ENCODE measurements at regions not wholly inside any gene's neighbourhood (a gene's known extent, or its start where the extent isn't known, plus 50 kb on each side); places are given as distances from the start of the nearest gene placed in this dataset.
"Not testable (repeated sequence)": the region's sequence is repeated elsewhere in the genome, so short reads cannot be mapped to it uniquely, and the experiment has no call there.

DNA sequence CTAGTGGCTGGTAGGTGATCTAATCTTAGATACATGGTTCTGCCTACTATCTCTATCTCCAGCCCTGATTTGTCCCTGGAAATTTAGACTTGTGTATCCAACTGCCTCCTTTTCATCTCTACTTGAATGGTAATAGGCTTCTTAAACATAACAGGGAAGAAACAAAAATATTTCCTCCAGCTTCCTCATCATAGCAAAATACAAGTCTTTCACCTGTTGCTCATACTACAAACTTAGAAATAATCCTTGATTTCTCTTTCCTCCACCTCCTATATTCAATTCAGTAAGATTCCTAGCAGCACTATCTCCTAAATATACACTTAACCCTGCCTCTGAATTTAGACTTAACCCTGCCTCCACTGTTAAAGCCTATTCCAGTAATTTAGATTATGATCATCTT, 373.3 kb upstream of the ACTRT1 start:
- Histone ChIP-seq H3K4me3 (ENCODE audit: low read depth, low read length) (no peak overlapping the region), H3K36me3 (ENCODE audit: control insufficient read depth, insufficient read depth, low read length) (no peaks in the 10 kb centered on the region), H3K27me3 (ENCODE audit: control insufficient read depth, insufficient read depth, low read length) (no peaks in the 10 kb centered on the region), H3K4me1 (ENCODE audit: control insufficient read depth, insufficient read depth, low read length) (no peaks in the 10 kb centered on the region), H3K27ac (ENCODE audit: low read depth, low read length) (no peak overlapping the region), H3K9me3 (ENCODE audit: control insufficient read depth, insufficient read depth, low read length) (no peaks in the 10 kb centered on the region), H3K9ac (ENCODE audit: low read depth, low read length) (no peak overlapping the region)

DNA sequence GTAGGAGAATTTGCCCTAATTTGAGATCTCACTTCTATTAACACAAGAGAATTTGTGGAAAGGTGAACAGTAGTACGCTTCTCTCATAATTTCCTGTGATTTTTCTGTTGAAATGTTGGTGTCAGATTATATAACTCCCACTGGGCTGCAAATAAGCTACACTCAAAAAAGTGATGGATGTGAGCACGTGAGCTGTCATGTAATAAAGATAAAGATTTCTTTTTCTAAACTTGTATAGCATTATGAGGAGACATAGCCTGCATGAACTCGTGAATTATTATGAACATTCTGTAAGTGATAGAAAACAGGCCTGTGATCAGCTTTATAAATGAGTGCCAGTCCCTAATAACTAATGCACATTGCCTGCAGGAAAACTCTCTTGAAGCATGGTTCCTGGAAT, 356.6 kb upstream of the ACTRT1 start:
- Histone ChIP-seq H3K27ac (ENCODE audit: low read depth, low read length) (no peak overlapping the region), H3K36me3 (ENCODE audit: control insufficient read depth, insufficient read depth, low read length) (no peaks in the 10 kb centered on the region), H3K4me1 (ENCODE audit: control insufficient read depth, insufficient read depth, low read length) (0 out of 2 replicates have a peak, but pooled peaks cover 7% of the 10 kb centered on the region), H3K9ac (ENCODE audit: low read depth, low read length) (no peak overlapping the region), H3K9me3 (ENCODE audit: control insufficient read depth, insufficient read depth, low read length) (no peaks in the 10 kb centered on the region), H3K27me3 (ENCODE audit: control insufficient read depth, insufficient read depth, low read length) (no peaks in the 10 kb centered on the region), H3K4me3 (ENCODE audit: low read depth, low read length) (no peak overlapping the region)

DNA sequence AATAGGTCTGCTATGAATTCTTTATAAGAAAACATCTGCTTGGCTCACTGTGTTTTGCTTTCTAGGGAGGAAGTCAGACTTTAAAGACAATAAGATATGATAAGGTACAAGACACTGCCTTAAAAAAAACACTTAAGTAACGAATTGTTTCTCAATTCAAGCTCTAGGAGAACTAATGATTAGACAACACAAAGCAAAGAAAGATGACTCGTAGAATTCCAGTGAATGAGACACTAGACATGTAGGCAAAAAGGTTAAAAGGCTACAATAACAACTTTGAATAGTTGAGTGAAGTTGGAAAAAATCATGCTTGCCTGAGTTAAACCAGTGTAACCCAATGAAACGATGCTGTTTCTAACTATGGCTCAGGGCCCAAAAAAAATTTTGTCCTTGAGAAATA, 344.4 kb upstream of the ACTRT1 start:
- no peak overlapping the region for H3K9ac ChIP-seq (ENCODE audit: low read depth, low read length)
- no peaks in the 10 kb centered on the region for H3K4me1 ChIP-seq (ENCODE audit: control insufficient read depth, insufficient read depth, low read length)
- H3K27ac ChIP-seq (ENCODE audit: low read depth, low read length), result no peak overlapping the region
- H3K36me3 ChIP-seq (ENCODE audit: control insufficient read depth, insufficient read depth, low read length), result no peaks in the 10 kb centered on the region
- no peaks in the 10 kb centered on the region; the same call in 1 of the 2 replicates for H3K27me3 ChIP-seq (ENCODE audit: control insufficient read depth, insufficient read depth, low read length)
- H3K4me3 ChIP-seq (ENCODE audit: low read depth, low read length), result no peak overlapping the region
- H3K9me3 ChIP-seq (ENCODE audit: control insufficient read depth, insufficient read depth, low read length), result no peaks in the 10 kb centered on the region

DNA sequence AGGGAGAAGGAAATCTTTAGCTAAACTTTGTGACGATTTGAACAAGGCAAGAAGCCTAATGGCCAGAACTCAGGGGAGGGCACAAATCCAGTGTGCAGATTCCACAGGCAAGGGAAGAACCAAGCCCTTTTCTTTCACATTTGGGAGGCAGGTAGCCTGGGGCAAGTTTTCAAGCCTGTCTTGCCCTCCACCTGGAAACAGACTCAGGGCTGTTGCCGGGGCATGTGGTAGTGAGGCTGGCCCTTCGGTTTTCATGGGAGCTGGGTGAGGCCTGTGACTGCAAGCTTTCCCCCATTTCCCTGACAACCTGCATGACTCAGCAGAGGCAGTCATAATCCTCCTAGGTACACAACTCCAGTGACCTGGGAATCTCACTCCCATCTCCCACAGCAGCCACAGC, 331.6 kb upstream of the ACTRT1 start:
- H3K27ac ChIP-seq (ENCODE audit: low read depth, low read length); H3K27me3 ChIP-seq (ENCODE audit: control insufficient read depth, insufficient read depth, low read length); H3K36me3 ChIP-seq (ENCODE audit: control insufficient read depth, insufficient read depth, low read length); H3K4me1 ChIP-seq (ENCODE audit: control insufficient read depth, insufficient read depth, low read length); H3K9me3 ChIP-seq (ENCODE audit: control insufficient read depth, insufficient read depth, low read length); H3K9ac ChIP-seq (ENCODE audit: low read depth, low read length); H3K4me3 ChIP-seq (ENCODE audit: low read depth, low read length): not testable (repeated sequence)

DNA sequence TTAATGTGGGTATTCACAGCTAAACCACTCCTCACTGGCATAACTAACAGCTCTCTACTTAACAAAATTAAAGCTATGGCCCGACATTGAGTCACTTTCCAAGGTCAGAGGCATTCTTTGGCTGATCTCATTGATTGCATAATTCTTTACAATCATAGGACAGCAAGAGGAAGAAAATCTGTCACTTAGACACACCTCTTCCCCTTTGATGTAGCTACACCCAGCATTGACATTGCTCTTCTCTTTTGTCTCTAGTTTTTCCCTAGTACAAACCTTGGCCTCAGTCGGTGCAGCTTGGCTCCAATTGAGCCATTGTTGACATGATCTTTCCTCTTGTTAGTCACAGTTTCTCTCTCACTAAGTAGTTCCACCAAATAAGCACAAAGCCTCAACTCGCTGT, 313.3 kb upstream of the ACTRT1 start:
- Histone ChIP-seq H3K4me1 (ENCODE audit: control insufficient read depth, insufficient read depth, low read length) (no peaks in the 10 kb centered on the region), H3K27ac (ENCODE audit: low read depth, low read length) (no peak overlapping the region), H3K9ac (ENCODE audit: low read depth, low read length) (no peak overlapping the region), H3K4me3 (ENCODE audit: low read depth, low read length) (no peak overlapping the region), H3K27me3 (ENCODE audit: control insufficient read depth, insufficient read depth, low read length) (no peaks in the 10 kb centered on the region), H3K36me3 (ENCODE audit: control insufficient read depth, insufficient read depth, low read length) (no peaks in the 10 kb centered on the region), H3K9me3 (ENCODE audit: control insufficient read depth, insufficient read depth, low read length) (no peaks in the 10 kb centered on the region)

DNA sequence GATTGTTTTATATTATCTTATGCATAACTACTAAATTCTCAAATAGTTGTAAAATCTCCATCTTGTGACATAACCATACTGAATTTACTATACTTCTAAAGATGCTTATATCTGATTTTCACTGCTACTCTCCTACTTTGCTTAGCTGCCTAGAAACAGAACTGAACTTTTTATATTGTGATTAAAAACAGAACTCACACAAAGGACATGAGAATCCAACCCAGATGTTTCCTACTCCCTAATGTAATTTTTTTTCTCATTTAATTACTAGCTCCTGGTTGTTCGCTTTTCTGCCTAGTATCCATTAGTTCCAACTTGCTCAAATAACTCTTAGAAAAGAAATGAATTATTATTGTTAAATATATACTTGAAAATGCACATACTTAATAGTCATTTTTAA, 283.5 kb upstream of the ACTRT1 start:
- 0 out of 2 replicates have a peak, but pooled peaks cover 3% of the 10 kb centered on the region for H3K9me3 ChIP-seq (ENCODE audit: control insufficient read depth, insufficient read depth, low read length)
- H3K27me3 ChIP-seq (ENCODE audit: control insufficient read depth, insufficient read depth, low read length), result no peaks in the 10 kb centered on the region; the same call in 1 of the 2 replicates
- no peak overlapping the region for H3K27ac ChIP-seq (ENCODE audit: low read depth, low read length)
- no peaks in the 10 kb centered on the region for H3K4me1 ChIP-seq (ENCODE audit: control insufficient read depth, insufficient read depth, low read length)
- H3K4me3 ChIP-seq (ENCODE audit: low read depth, low read length), result no peak overlapping the region
- H3K36me3 ChIP-seq (ENCODE audit: control insufficient read depth, insufficient read depth, low read length), result no peaks in the 10 kb centered on the region
- no peak overlapping the region for H3K9ac ChIP-seq (ENCODE audit: low read depth, low read length)

DNA sequence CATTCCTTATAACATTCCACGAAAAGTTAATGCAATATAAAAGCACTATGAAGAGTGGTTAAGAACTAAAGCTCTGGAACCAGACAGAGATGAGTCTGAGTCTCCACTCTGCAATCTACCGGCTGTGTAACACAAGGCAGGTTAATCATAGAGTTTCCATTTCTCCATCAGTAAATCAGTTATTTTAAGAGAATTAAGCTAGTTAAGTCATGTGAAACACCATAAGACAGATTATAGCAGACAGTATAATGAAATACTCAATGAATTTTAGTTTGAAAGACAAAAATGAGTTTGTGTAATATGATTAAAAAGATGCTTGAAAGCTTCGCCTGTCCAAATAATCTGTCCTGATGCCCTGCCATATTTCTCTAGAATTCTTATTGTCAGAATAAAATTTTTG, 282.6 kb upstream of the ACTRT1 start:
- H3K27me3 ChIP-seq (ENCODE audit: control insufficient read depth, insufficient read depth, low read length), result no peaks in the 10 kb centered on the region; the same call in 1 of the 2 replicates
- no peak overlapping the region for H3K9ac ChIP-seq (ENCODE audit: low read depth, low read length)
- no peak overlapping the region for H3K27ac ChIP-seq (ENCODE audit: low read depth, low read length)
- H3K4me1 ChIP-seq (ENCODE audit: control insufficient read depth, insufficient read depth, low read length), result no peaks in the 10 kb centered on the region
- no peak overlapping the region for H3K4me3 ChIP-seq (ENCODE audit: low read depth, low read length)
- H3K9me3 ChIP-seq (ENCODE audit: control insufficient read depth, insufficient read depth, low read length), result 0 out of 2 replicates have a peak, but pooled peaks cover 3% of the 10 kb centered on the region
- no peaks in the 10 kb centered on the region for H3K36me3 ChIP-seq (ENCODE audit: control insufficient read depth, insufficient read depth, low read length)

DNA sequence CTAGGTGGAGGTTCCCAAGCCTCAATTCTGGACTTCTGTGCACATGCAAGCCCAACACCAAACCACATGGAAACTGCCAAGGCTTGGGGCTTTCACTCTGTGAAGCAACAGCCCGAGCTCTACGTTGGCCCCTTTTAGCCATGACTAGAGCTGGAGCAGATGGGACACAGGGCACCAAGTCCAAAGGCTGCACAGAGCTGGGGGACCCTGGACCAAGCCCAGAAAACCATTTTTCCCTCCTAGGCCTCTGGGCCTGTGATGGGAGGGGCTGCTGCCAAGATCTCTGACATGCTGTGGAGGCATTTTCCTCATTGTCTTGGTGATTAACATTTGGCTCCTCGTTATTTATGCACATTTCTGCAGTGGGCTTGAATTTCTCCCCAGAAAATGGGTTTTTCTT, 258.7 kb upstream of the ACTRT1 start:
- no peaks in the 10 kb centered on the region for H3K27me3 ChIP-seq (ENCODE audit: control insufficient read depth, insufficient read depth, low read length)
- peaks cover 21% of the 10 kb centered on the region for H3K9me3 ChIP-seq (ENCODE audit: control insufficient read depth, insufficient read depth, low read length)
- no peak overlapping the region for H3K27ac ChIP-seq (ENCODE audit: low read depth, low read length)
- H3K4me1 ChIP-seq (ENCODE audit: control insufficient read depth, insufficient read depth, low read length), result no peaks in the 10 kb centered on the region
- no peak overlapping the region for H3K9ac ChIP-seq (ENCODE audit: low read depth, low read length)
- H3K36me3 ChIP-seq (ENCODE audit: control insufficient read depth, insufficient read depth, low read length), result no peaks in the 10 kb centered on the region
- H3K4me3 ChIP-seq (ENCODE audit: low read depth, low read length), result no peak overlapping the region

DNA sequence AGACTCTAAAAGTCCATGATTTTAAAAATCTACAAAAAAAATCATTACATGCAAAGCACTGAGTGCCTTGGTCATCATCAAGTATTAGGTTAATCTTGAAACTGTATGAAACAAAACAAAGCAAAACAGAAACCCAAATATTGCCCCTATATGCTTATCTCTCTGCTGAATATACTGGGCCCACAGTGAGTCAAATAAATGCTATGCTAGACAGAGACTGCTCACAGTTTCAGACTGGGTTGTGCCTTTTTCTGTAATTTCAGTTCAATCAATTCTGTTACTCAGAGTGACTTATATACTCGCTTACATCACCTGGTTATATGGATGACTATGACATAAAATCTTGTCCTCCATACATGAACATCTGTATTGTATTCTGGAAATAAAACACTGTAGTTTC, 257.1 kb upstream of the ACTRT1 start:
- Histone ChIP-seq H3K4me1 (ENCODE audit: control insufficient read depth, insufficient read depth, low read length) (no peaks in the 10 kb centered on the region), H3K9me3 (ENCODE audit: control insufficient read depth, insufficient read depth, low read length) (peaks cover 21% of the 10 kb centered on the region), H3K27ac (ENCODE audit: low read depth, low read length) (no peak overlapping the region), H3K9ac (ENCODE audit: low read depth, low read length) (no peak overlapping the region), H3K36me3 (ENCODE audit: control insufficient read depth, insufficient read depth, low read length) (no peaks in the 10 kb centered on the region), H3K4me3 (ENCODE audit: low read depth, low read length) (no peak overlapping the region), H3K27me3 (ENCODE audit: control insufficient read depth, insufficient read depth, low read length) (no peaks in the 10 kb centered on the region)

DNA sequence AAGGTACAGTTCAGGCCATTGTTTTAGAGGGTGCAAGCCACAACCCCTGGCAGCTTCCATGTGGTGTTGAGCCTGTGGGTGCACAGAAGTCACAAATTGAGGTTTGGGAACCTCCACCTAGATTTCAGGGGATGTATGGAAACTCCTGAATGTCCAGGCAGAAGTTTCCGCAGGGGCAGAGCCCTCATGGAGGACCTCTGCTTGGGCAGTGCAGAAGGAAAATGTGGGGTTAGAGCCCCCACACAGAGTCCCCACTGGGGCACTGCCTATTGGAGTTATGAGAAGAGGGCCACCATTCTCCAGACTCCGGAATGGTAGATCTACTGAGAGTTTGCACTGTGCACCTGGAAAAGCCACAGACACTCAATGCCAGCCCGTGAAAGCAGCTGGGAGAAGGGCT, 242.0 kb upstream of the ACTRT1 start:
- Histone ChIP-seq H3K4me1 (ENCODE audit: control insufficient read depth, insufficient read depth, low read length) (no peaks in the 10 kb centered on the region), H3K27me3 (ENCODE audit: control insufficient read depth, insufficient read depth, low read length) (no peaks in the 10 kb centered on the region), H3K4me3 (ENCODE audit: low read depth, low read length) (no peak overlapping the region), H3K9me3 (ENCODE audit: control insufficient read depth, insufficient read depth, low read length) (peaks cover 18% of the 10 kb centered on the region), H3K27ac (ENCODE audit: low read depth, low read length) (no peak overlapping the region), H3K9ac (ENCODE audit: low read depth, low read length) (no peak overlapping the region), H3K36me3 (ENCODE audit: control insufficient read depth, insufficient read depth, low read length) (no peaks in the 10 kb centered on the region)

DNA sequence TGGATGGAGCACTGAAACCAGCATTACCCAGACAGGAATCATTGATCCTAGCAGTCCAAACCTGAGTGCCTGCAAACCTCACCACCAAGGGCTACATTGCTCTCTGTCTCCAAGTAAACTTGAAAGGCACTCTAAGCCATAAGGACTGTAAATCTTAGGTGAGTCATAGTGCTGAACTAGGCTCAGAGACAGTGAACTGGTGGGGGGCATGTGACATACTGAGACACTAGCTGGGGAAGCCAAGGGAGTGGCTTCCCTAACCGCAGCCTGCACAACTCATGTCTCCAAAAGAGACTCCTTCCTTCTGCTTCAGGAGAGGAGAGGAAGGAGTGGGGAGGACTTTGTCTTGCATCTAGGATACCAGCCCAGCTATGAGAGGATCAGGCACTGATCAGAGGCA, 235.5 kb upstream of the ACTRT1 start:
- Histone ChIP-seq H3K4me3 (ENCODE audit: low read depth, low read length) (no peak overlapping the region), H3K9me3 (ENCODE audit: control insufficient read depth, insufficient read depth, low read length) (0 out of 2 replicates have a peak, but pooled peaks cover 9% of the 10 kb centered on the region), H3K27me3 (ENCODE audit: control insufficient read depth, insufficient read depth, low read length) (no peaks in the 10 kb centered on the region)

DNA sequence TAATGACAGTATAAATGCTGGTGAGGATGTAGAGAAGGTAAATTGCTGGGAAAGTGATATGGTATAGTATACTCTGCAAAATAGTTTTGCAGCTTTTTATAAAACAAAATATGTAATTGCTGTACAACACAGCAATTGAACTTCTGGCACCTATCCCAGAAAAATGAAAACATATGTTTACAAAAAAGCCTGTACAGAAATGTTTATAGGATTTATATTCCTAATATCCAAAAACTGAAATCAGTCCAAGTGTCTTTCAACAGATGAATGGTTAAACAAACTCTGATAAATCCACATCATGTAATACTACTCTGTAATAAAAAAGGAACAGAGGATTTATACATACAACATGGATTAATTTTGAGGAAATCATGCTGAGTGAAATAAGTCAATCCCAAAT, 198.4 kb upstream of the ACTRT1 start:
- no peak overlapping the region for H3K9ac ChIP-seq (ENCODE audit: low read depth, low read length)
- H3K27me3 ChIP-seq (ENCODE audit: control insufficient read depth, insufficient read depth, low read length), result no peaks in the 10 kb centered on the region
- H3K4me3 ChIP-seq (ENCODE audit: low read depth, low read length), result no peak overlapping the region
- no peak overlapping the region for H3K27ac ChIP-seq (ENCODE audit: low read depth, low read length)
- no peaks in the 10 kb centered on the region for H3K4me1 ChIP-seq (ENCODE audit: control insufficient read depth, insufficient read depth, low read length)
- no peaks in the 10 kb centered on the region for H3K36me3 ChIP-seq (ENCODE audit: control insufficient read depth, insufficient read depth, low read length)
- H3K9me3 ChIP-seq (ENCODE audit: control insufficient read depth, insufficient read depth, low read length), result peaks cover 2% of the 10 kb centered on the region; the same call in 1 of the 2 replicates

More for the DNA sequence above, 235.5 kb upstream of the ACTRT1 start:
- H3K36me3 ChIP-seq (ENCODE audit: control insufficient read depth, insufficient read depth, low read length), result no peaks in the 10 kb centered on the region
- no peaks in the 10 kb centered on the region for H3K4me1 ChIP-seq (ENCODE audit: control insufficient read depth, insufficient read depth, low read length)
- no peak overlapping the region for H3K9ac ChIP-seq (ENCODE audit: low read depth, low read length)
- H3K27ac ChIP-seq (ENCODE audit: low read depth, low read length), result no peak overlapping the region

Data from HUES48 (cell line).